ENCODE measurements at regions not wholly inside any gene's neighbourhood (a gene's known extent, or its start where the extent isn't known, plus 50 kb on each side); places are given as distances from the start of the nearest gene placed in this dataset.

- no peak for DNase-seq
- no peak overlapping the region for H3K27ac ChIP-seq
- intact Hi-C loops (cut with DNase I): no loop called here
- TF ChIP-seq EP300 (IDR thresholded peaks at IDR 0.05) (no peak), CTCF (IDR thresholded peaks at IDR 0.05) (no peak), POLR2AphosphoS5 (IDR thresholded peaks at IDR 0.05) (no peak), POLR2A (IDR thresholded peaks at IDR 0.05) (no peak)
- no peak overlapping the region for H3K4me3 ChIP-seq
- 88 to 90% methylated on average over 3 of the region's 3 CpGs for WGBS, 2 donors
- H3K36me3 ChIP-seq: no peaks in the 10 kb centered on the region
- no peaks in the 10 kb centered on the region for H3K9me3 ChIP-seq
- H3K4me1 ChIP-seq: peaks cover 0 to 9% (median 0%) of the 10 kb centered on the region in 4 donors
- H3K27me3 ChIP-seq: no peaks in the 10 kb centered on the region
Measured at GRCh38 chr17:12388226-12388625, 277.5 kb upstream of the MYOCD start.

DNA sequence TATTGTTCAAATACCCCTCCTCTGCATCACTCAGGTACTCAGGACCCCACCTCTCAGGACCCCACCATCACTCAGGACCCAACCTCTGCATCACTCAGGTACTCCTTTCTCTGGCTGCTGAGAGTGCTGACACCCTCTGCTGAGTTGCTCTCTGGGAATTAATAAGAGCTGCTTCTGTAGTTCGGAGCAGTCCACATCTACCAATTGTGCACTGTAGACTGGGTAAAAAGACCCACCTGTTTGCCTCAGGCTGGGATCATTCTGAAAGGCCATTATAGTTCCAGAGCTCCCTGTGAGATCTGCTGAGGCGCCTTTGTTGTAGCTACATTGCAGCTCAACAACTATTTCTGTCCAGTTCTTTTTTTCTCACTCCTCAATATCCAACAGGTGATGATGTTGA, 276.3 kb upstream of the MYOCD start:
- Histone ChIP-seq H3K9me3 (no peaks in the 10 kb centered on the region), H3K27ac (no peak overlapping the region), H3K4me3 (no peak overlapping the region), H3K36me3 (no peaks in the 10 kb centered on the region), H3K27me3 (no peaks in the 10 kb centered on the region), H3K4me1 (peaks cover 0 to 9% (median 0%) of the 10 kb centered on the region in 4 donors)
- WGBS, 2 donors: 90 to 95% methylated on average over 2 of the region's 2 CpGs
- intact Hi-C loops (cut with DNase I): no loop called here
- no peak for DNase-seq
- TF ChIP-seq CTCF (IDR thresholded peaks at IDR 0.05): no peak
- no peak for TF ChIP-seq POLR2AphosphoS5 (IDR thresholded peaks at IDR 0.05)
- TF ChIP-seq EP300 (IDR thresholded peaks at IDR 0.05): no peak
- TF ChIP-seq POLR2A (IDR thresholded peaks at IDR 0.05): no peak

- Histone ChIP-seq H3K27ac (no peak overlapping the region), H3K4me1 (peaks cover 0 to 9% (median 0%) of the 10 kb centered on the region in 4 donors), H3K4me3 (no peak overlapping the region), H3K27me3 (no peaks in the 10 kb centered on the region), H3K9me3 (no peaks in the 10 kb centered on the region), H3K36me3 (no peaks in the 10 kb centered on the region)
- no peak for DNase-seq
- intact Hi-C loops (cut with DNase I): no loop called here
- WGBS, 2 donors: 87 to 88% methylated on average over 4 of the region's 4 CpGs
- TF ChIP-seq CTCF (IDR thresholded peaks at IDR 0.05) (no peak), POLR2A (IDR thresholded peaks at IDR 0.05) (no peak), POLR2AphosphoS5 (IDR thresholded peaks at IDR 0.05) (no peak), EP300 (IDR thresholded peaks at IDR 0.05) (no peak)
Measured at GRCh38 chr17:12390631-12391030, 275.1 kb upstream of the MYOCD start.

GRCh38 chr17:12391468-12391867, 274.2 kb upstream of the MYOCD start:
- WGBS, 2 donors: 27 to 47% methylated on average over 3 of the region's 3 CpGs

More at GRCh38 chr17:12391468-12391867, 274.2 kb upstream of the MYOCD start:
- TF ChIP-seq CTCF (IDR thresholded peaks at IDR 0.05): no peak
- no peak for TF ChIP-seq POLR2A (IDR thresholded peaks at IDR 0.05)
- TF ChIP-seq EP300 (IDR thresholded peaks at IDR 0.05): no peak
- no peak for TF ChIP-seq POLR2AphosphoS5 (IDR thresholded peaks at IDR 0.05)
- DNase-seq: no peak
- Histone ChIP-seq H3K4me1 (peaks cover 0 to 2% (median 0%) of the 10 kb centered on the region in 4 donors), H3K9me3 (no peaks in the 10 kb centered on the region), H3K36me3 (no peaks in the 10 kb centered on the region), H3K27me3 (no peaks in the 10 kb centered on the region), H3K4me3 (no peak overlapping the region), H3K27ac (no peak overlapping the region)
- intact Hi-C loops (cut with DNase I): no loop called here
